ENCODE measurements at regions not wholly inside any gene's neighbourhood (a gene's known extent, or its start where the extent isn't known, plus 50 kb on each side); places are given as distances from the start of the nearest gene placed in this dataset.
"Not testable (repeated sequence)": the region's sequence is repeated elsewhere in the genome, so short reads cannot be mapped to it uniquely, and the experiment has no call there.

- Histone ChIP-seq H3K27me3 (ENCODE audit: control insufficient read depth, insufficient read depth) (no peaks in the 10 kb centered on the region), H3K9me3 (ENCODE audit: control insufficient read depth, low read length) (no peaks in the 10 kb centered on the region), H3K4me3 (ENCODE audit: low read length) (no peak overlapping the region), H3K4me1 (ENCODE audit: control insufficient read depth, insufficient read depth, low read length) (no peaks in the 10 kb centered on the region), H3K27ac (ENCODE audit: low read length) (no peak overlapping the region)
- 82% methylated on average over 3 of the region's 3 CpGs for WGBS
- DNase-seq: no peak
- intact Hi-C loops (cut with DNase I): no loop called here
- ATAC-seq: no peak
These were observed 73.8 kb downstream of the SLC25A46 start for GRCh38 chr5:110812639-110813038.

GRCh38 chr5:110815916-110816605 lies 77.3 kb downstream of the SLC25A46 start:
- ATAC-seq (no peak), DNase-seq (no peak)
- Histone ChIP-seq H3K9me3 (ENCODE audit: control insufficient read depth, low read length) (no peaks in the 10 kb centered on the region), H3K4me3 (ENCODE audit: low read length) (no peak overlapping the region), H3K4me1 (ENCODE audit: control insufficient read depth, insufficient read depth, low read length) (no peaks in the 10 kb centered on the region), H3K27me3 (ENCODE audit: control insufficient read depth, insufficient read depth) (no peaks in the 10 kb centered on the region), H3K27ac (ENCODE audit: low read length) (no peak overlapping the region)
- 39% methylated on average over 1 of the region's 1 CpG for WGBS
- intact Hi-C loops (cut with DNase I): no loop called here

- no peak overlapping the region for H3K27ac ChIP-seq (ENCODE audit: low read length)
- no peak overlapping the region for H3K4me3 ChIP-seq (ENCODE audit: low read length)
- no peaks in the 10 kb centered on the region for H3K27me3 ChIP-seq (ENCODE audit: control insufficient read depth, insufficient read depth)
- no peaks in the 10 kb centered on the region for H3K4me1 ChIP-seq (ENCODE audit: control insufficient read depth, insufficient read depth, low read length)
- 71% methylated on average over 7 of the region's 7 CpGs for WGBS
- ATAC-seq (no peak), DNase-seq (no peak)
- no peaks in the 10 kb centered on the region for H3K9me3 ChIP-seq (ENCODE audit: control insufficient read depth, low read length)
- intact Hi-C loops (cut with DNase I): no loop called here
These were observed 78.7 kb downstream of the SLC25A46 start for GRCh38 chr5:110817459-110817858.

- DNase-seq (no peak), ATAC-seq (no peak)
- intact Hi-C loops (cut with DNase I): no loop called here
- WGBS: 91% methylated on average over 5 of the region's 5 CpGs
- Histone ChIP-seq H3K9me3 (ENCODE audit: control insufficient read depth, low read length) (peaks cover 3% of the 10 kb centered on the region), H3K4me1 (ENCODE audit: control insufficient read depth, insufficient read depth, low read length) (no peaks in the 10 kb centered on the region), H3K4me3 (ENCODE audit: low read length) (no peak overlapping the region), H3K27ac (ENCODE audit: low read length) (no peak overlapping the region), H3K27me3 (ENCODE audit: control insufficient read depth, insufficient read depth) (no peaks in the 10 kb centered on the region)
These were observed 84.8 kb downstream of the SLC25A46 start for GRCh38 chr5:110823571-110823970.

- no peak for DNase-seq
- 69% methylated on average over 3 of the region's 3 CpGs for WGBS
- ATAC-seq: no peak
- H3K27me3 ChIP-seq (ENCODE audit: control insufficient read depth, insufficient read depth): no peaks in the 10 kb centered on the region
- H3K4me3 ChIP-seq (ENCODE audit: low read length): no peak overlapping the region
- no peak overlapping the region for H3K27ac ChIP-seq (ENCODE audit: low read length)
- intact Hi-C loops (cut with DNase I): no loop called here
- H3K4me1 ChIP-seq (ENCODE audit: control insufficient read depth, insufficient read depth, low read length): no peaks in the 10 kb centered on the region
- H3K9me3 ChIP-seq (ENCODE audit: control insufficient read depth, low read length): peaks cover 3% of the 10 kb centered on the region
These were observed 86.2 kb downstream of the SLC25A46 start for GRCh38 chr5:110824936-110825441.

- WGBS: 84% methylated on average over 4 of the region's 4 CpGs
- DNase-seq: no peak
- Histone ChIP-seq H3K9me3 (ENCODE audit: control insufficient read depth, low read length) (no peaks in the 10 kb centered on the region), H3K4me3 (ENCODE audit: low read length) (no peak overlapping the region), H3K27me3 (ENCODE audit: control insufficient read depth, insufficient read depth) (no peaks in the 10 kb centered on the region), H3K27ac (ENCODE audit: low read length) (no peak overlapping the region), H3K4me1 (ENCODE audit: control insufficient read depth, insufficient read depth, low read length) (no peaks in the 10 kb centered on the region)
- ATAC-seq: no peak
- intact Hi-C loops (cut with DNase I): no loop called here
These were observed 93.9 kb downstream of the SLC25A46 start for GRCh38 chr5:110832683-110833082.

GRCh38 chr5:110834933-110835332 lies 96.1 kb downstream of the SLC25A46 start:
- DNase-seq; H3K4me1 ChIP-seq (ENCODE audit: control insufficient read depth, insufficient read depth, low read length); H3K27me3 ChIP-seq (ENCODE audit: control insufficient read depth, insufficient read depth); H3K9me3 ChIP-seq (ENCODE audit: control insufficient read depth, low read length); ATAC-seq; intact Hi-C loops (cut with DNase I); H3K4me3 ChIP-seq (ENCODE audit: low read length); H3K27ac ChIP-seq (ENCODE audit: low read length): not testable (repeated sequence)
- whole genome bisulfite sequencing: 73% methylated on average over 4 of the region's 4 CpGs

GRCh38 chr5:110836851-110837250 lies 98.0 kb downstream of the SLC25A46 start:
- H3K4me1 ChIP-seq (ENCODE audit: control insufficient read depth, insufficient read depth, low read length): no peaks in the 10 kb centered on the region

GRCh38 chr5:110838357-110838756 lies 99.5 kb downstream of the SLC25A46 start:
- H3K27me3 ChIP-seq (ENCODE audit: control insufficient read depth, insufficient read depth); H3K27ac ChIP-seq (ENCODE audit: low read length); H3K4me1 ChIP-seq (ENCODE audit: control insufficient read depth, insufficient read depth, low read length); H3K9me3 ChIP-seq (ENCODE audit: control insufficient read depth, low read length); DNase-seq; intact Hi-C loops (cut with DNase I); ATAC-seq; H3K4me3 ChIP-seq (ENCODE audit: low read length): not testable (repeated sequence)
- WGBS: 80% methylated on average over 3 of the region's 3 CpGs

More at GRCh38 chr5:110836851-110837250, 98.0 kb downstream of the SLC25A46 start:
- 61% methylated on average over 1 of the region's 1 CpG for WGBS
- ATAC-seq (no peak), DNase-seq (no peak)
- intact Hi-C loops (cut with DNase I): no loop called here
- H3K9me3 ChIP-seq (ENCODE audit: control insufficient read depth, low read length): no peaks in the 10 kb centered on the region
- H3K4me3 ChIP-seq (ENCODE audit: low read length): no peak overlapping the region
- no peaks in the 10 kb centered on the region for H3K27me3 ChIP-seq (ENCODE audit: control insufficient read depth, insufficient read depth)
- H3K27ac ChIP-seq (ENCODE audit: low read length): no peak overlapping the region

- no peak overlapping the region for H3K27ac ChIP-seq (ENCODE audit: low read length)
- intact Hi-C loops (cut with DNase I): no loop called here
- ATAC-seq: no peak
- H3K9me3 ChIP-seq (ENCODE audit: control insufficient read depth, low read length): no peaks in the 10 kb centered on the region
- H3K27me3 ChIP-seq (ENCODE audit: control insufficient read depth, insufficient read depth): no peaks in the 10 kb centered on the region
- DNase-seq: peak in 1 of 3 donors; percentile 39
- WGBS: 65% methylated on average over 3 of the region's 3 CpGs
- no peaks in the 10 kb centered on the region for H3K4me1 ChIP-seq (ENCODE audit: control insufficient read depth, insufficient read depth, low read length)
- no peak overlapping the region for H3K4me3 ChIP-seq (ENCODE audit: low read length)
These were observed 100.2 kb downstream of the SLC25A46 start for GRCh38 chr5:110838961-110839360.

- H3K27ac ChIP-seq (ENCODE audit: low read length): no peak overlapping the region
- ATAC-seq (peak in 1 of 2 donors; percentile 41), DNase-seq (peak; percentile 33 to 70 (median 67))
- intact Hi-C loops (cut with DNase I): no loop called here
- no peak overlapping the region for H3K4me3 ChIP-seq (ENCODE audit: low read length)
- no peaks in the 10 kb centered on the region for H3K4me1 ChIP-seq (ENCODE audit: control insufficient read depth, insufficient read depth, low read length)
- WGBS: 79% methylated on average over 7 of the region's 7 CpGs
- H3K27me3 ChIP-seq (ENCODE audit: control insufficient read depth, insufficient read depth): no peaks in the 10 kb centered on the region
- H3K9me3 ChIP-seq (ENCODE audit: control insufficient read depth, low read length): no peaks in the 10 kb centered on the region
These were observed 101.6 kb downstream of the SLC25A46 start for GRCh38 chr5:110840347-110840960.
